Mesenchymal stem cell (in vitro differentiated cells and primary cell): ENCODE measurements at regions not wholly inside any gene's neighbourhood (a gene's known extent, or its start where the extent isn't known, plus 50 kb on each side); places are given as distances from the start of the nearest gene placed in this dataset.

Experiments used
- DNase-seq: peaks from one replicate; pipeline ENCODE4 v3.0.0-alpha.2; 2013
- H2AFZ ChIP-seq: one replicate; pipeline ENCODE4 v1.6.1; 2013; ENCODE audit warnings: low read depth, mild to moderate bottlenecking, control low read depth, inconsistent platforms, low read length, moderate library complexity
- H2AK5ac ChIP-seq: 2 replicates; pipeline ENCODE4 v1.6.1; 2013; ENCODE audit warnings: low read length, moderate library complexity, mild to moderate bottlenecking, inconsistent platforms; ENCODE audit not compliant: severe bottlenecking
- H2BK120ac ChIP-seq: one replicate; pipeline ENCODE4 v1.6.1; 2013; ENCODE audit warnings: low read depth, mild to moderate bottlenecking, inconsistent platforms, low read length, moderate library complexity
- H2BK12ac ChIP-seq, 2 experiments: one replicate each; pipeline ENCODE4 v1.6.1; 2013; ENCODE audit warnings: inconsistent platforms in 2 of 2, low read length in 2 of 2, mild to moderate bottlenecking in 2 of 2, moderate library complexity in 2 of 2, control low read depth in 1 of 2
- H2BK15ac ChIP-seq: one replicate; pipeline ENCODE4 v1.6.1; 2013; ENCODE audit warnings: mild to moderate bottlenecking, low read depth, inconsistent platforms; ENCODE audit not compliant: poor library complexity, severe bottlenecking
- H2BK5ac ChIP-seq: 2 replicates; pipeline ENCODE4 v1.6.1; 2013; ENCODE audit warnings: low read depth, mild to moderate bottlenecking, low read length, control low read depth, inconsistent platforms; ENCODE audit not compliant: poor library complexity, severe bottlenecking
- H3K14ac ChIP-seq, 2 experiments: one replicate each; pipeline ENCODE4 v1.6.1; 2013; ENCODE audit warnings: inconsistent platforms in 2 of 2, low read length in 2 of 2, control low read depth in 1 of 2, mild to moderate bottlenecking in 1 of 2, moderate library complexity in 1 of 2
- H3K18ac ChIP-seq, 2 experiments: one replicate each; pipeline ENCODE4 v1.6.1; 2013; ENCODE audit warnings: inconsistent platforms in 2 of 2, low read length in 2 of 2, control low read depth in 1 of 2, low read depth in 1 of 2, mild to moderate bottlenecking in 1 of 2
- H3K23ac ChIP-seq, 2 experiments: one replicate each; pipeline ENCODE4 v1.6.1; 2013; ENCODE audit warnings: inconsistent platforms in 2 of 2, low read length in 2 of 2, mild to moderate bottlenecking in 2 of 2, moderate library complexity in 2 of 2, control low read depth in 1 of 2
- H3K27ac ChIP-seq: 2 replicates; pipeline ENCODE4 v1.5.1; 2013; ENCODE audit warnings: mild to moderate bottlenecking, moderate library complexity, low read length, control low read depth, inconsistent platforms; ENCODE audit not compliant: poor library complexity, severe bottlenecking
- H3K27me3 ChIP-seq, 2 experiments: 2 replicates each; pipeline versions ENCODE4 v1.6.1 to v1.7.0; 2013; ENCODE audit warnings: low read length in 2 of 2, mild to moderate bottlenecking in 2 of 2, moderate library complexity in 2 of 2, control low read depth in 1 of 2, inconsistent platforms in 1 of 2; ENCODE audit not compliant: control insufficient read depth in 1 of 2, insufficient read depth in 1 of 2
- H3K36me3 ChIP-seq, 2 experiments: 2 replicates each; pipeline versions ENCODE4 v1.6.1 to v1.7.0; 2013; ENCODE audit warnings: low read length in 2 of 2, control low read depth in 1 of 2, inconsistent platforms in 1 of 2, low read depth in 1 of 2, mild to moderate bottlenecking in 1 of 2; ENCODE audit not compliant: insufficient read depth in 2 of 2, control insufficient read depth in 1 of 2
- H3K4ac ChIP-seq, 2 experiments: one replicate each; pipeline ENCODE4 v1.6.1; 2013; ENCODE audit warnings: inconsistent platforms in 2 of 2, low read length in 2 of 2, mild to moderate bottlenecking in 2 of 2, moderate library complexity in 2 of 2, control low read depth in 1 of 2, low read depth in 1 of 2
- H3K4me1 ChIP-seq: 2 replicates; pipeline ENCODE4 v1.6.1; 2013; ENCODE audit warnings: low read depth, low read length, control low read depth; ENCODE audit not compliant: control insufficient read depth, insufficient read depth
- H3K4me2 ChIP-seq: 2 replicates; pipeline ENCODE4 v1.6.1; 2013; ENCODE audit warnings: low read length, mild to moderate bottlenecking, inconsistent platforms; ENCODE audit not compliant: poor library complexity, severe bottlenecking
- H3K4me3 ChIP-seq, 2 experiments: 2 replicates each; pipeline versions ENCODE4 v1.5.1 to v1.7.0; 2013; ENCODE audit warnings: low read length in 2 of 2, mild to moderate bottlenecking in 2 of 2, control low read depth in 1 of 2, low read depth in 1 of 2; ENCODE audit not compliant: insufficient read depth in 1 of 2
- H3K79me1 ChIP-seq: replicated peaks from 2 replicates; pipeline ENCODE4 v1.6.1; 2013; ENCODE audit warnings: mild to moderate bottlenecking, control low read depth, low read length, inconsistent platforms; ENCODE audit not compliant: poor library complexity, severe bottlenecking
- H3K9ac ChIP-seq: 2 replicates; pipeline ENCODE4 v1.7.0; 2013; ENCODE audit warnings: mild to moderate bottlenecking, low read length, moderate library complexity
- H3K9me3 ChIP-seq: 2 replicates; pipeline ENCODE4 v1.7.0; 2013; ENCODE audit warnings: mild to moderate bottlenecking, low read length; ENCODE audit not compliant: control insufficient read depth
- H4K8ac ChIP-seq: one replicate; pipeline ENCODE4 v1.6.1; 2013; ENCODE audit warnings: inconsistent platforms, mild to moderate bottlenecking, low read length, moderate library complexity
- H4K91ac ChIP-seq: one replicate; pipeline ENCODE4 v1.6.1; 2013; ENCODE audit warnings: mild to moderate bottlenecking, low read length, inconsistent platforms
- WGBS: methylation state at CpG from one replicate; pipeline ENCODE4 v1.1.7; 2013; ENCODE audit warnings: mixed read lengths; 5-methylcytosine and 5-hydroxymethylcytosine counted together

GRCh38 chrX:20653070-20653469 lies 386.4 kb upstream of the RPS6KA3 start:
- Histone ChIP-seq H3K14ac (no peak overlapping the region), H2AK5ac (no peak overlapping the region), H3K27me3 (no peaks in the 10 kb centered on the region), H2BK120ac (no peak overlapping the region), H3K27ac (no peak overlapping the region), H3K23ac (no peak overlapping the region), H3K79me1 (no peaks in the 10 kb centered on the region), H2AFZ (no peak overlapping the region), H3K4me3 (no peak overlapping the region), H4K8ac (no peak overlapping the region), H3K4me2 (no peak overlapping the region), H3K4me1 (no peaks in the 10 kb centered on the region), H3K9ac (no peak overlapping the region), H2BK15ac (no peak overlapping the region), H4K91ac (no peak overlapping the region), H3K9me3 (peaks cover 16% of the 10 kb centered on the region), H2BK5ac (no peak overlapping the region), H3K4ac (no peak overlapping the region), H2BK12ac (no peak overlapping the region), H3K36me3 (no peaks in the 10 kb centered on the region), H3K18ac (no peak overlapping the region)
- no peak for DNase-seq

GRCh38 chrX:20641954-20642353 lies 375.2 kb upstream of the RPS6KA3 start:
- no peaks in the 10 kb centered on the region for H3K79me1 ChIP-seq

GRCh38 chrX:20639115-20639514 lies 372.4 kb upstream of the RPS6KA3 start:
- no peak overlapping the region for H3K18ac ChIP-seq
- H3K36me3 ChIP-seq: no peaks in the 10 kb centered on the region
- H3K4ac ChIP-seq: no peak overlapping the region
- H3K23ac ChIP-seq: no peak overlapping the region
- peak overlapping the region; percentile 10 for H2AK5ac ChIP-seq
- H2BK120ac ChIP-seq: no peak overlapping the region
- no peak overlapping the region for H2BK5ac ChIP-seq
- 23% methylated on average over 2 of the region's 2 CpGs for WGBS
- no peaks in the 10 kb centered on the region for H3K79me1 ChIP-seq
- H3K4me2 ChIP-seq: no peak overlapping the region
- H4K8ac ChIP-seq: no peak overlapping the region
- no peak overlapping the region for H4K91ac ChIP-seq
- H3K4me1 ChIP-seq: no peaks in the 10 kb centered on the region
- no peak overlapping the region for H3K27ac ChIP-seq
- no peaks in the 10 kb centered on the region for H3K27me3 ChIP-seq
- no peak overlapping the region for H3K9ac ChIP-seq
- no peak overlapping the region for H3K14ac ChIP-seq
- H2BK12ac ChIP-seq: no peak overlapping the region
- no peak for DNase-seq
- no peak overlapping the region for H3K4me3 ChIP-seq
- no peak overlapping the region for H2AFZ ChIP-seq
- no peak overlapping the region for H2BK15ac ChIP-seq
- H3K9me3 ChIP-seq: no peaks in the 10 kb centered on the region

More at GRCh38 chrX:20641954-20642353, 375.2 kb upstream of the RPS6KA3 start:
- Histone ChIP-seq H3K9ac (no peak overlapping the region), H4K8ac (no peak overlapping the region), H3K9me3 (no peaks in the 10 kb centered on the region), H4K91ac (no peak overlapping the region), H3K27me3 (no peaks in the 10 kb centered on the region), H3K14ac (no peak overlapping the region), H3K18ac (no peak overlapping the region), H2AFZ (no peak overlapping the region), H3K4me3 (no peak overlapping the region), H2BK15ac (no peak overlapping the region), H3K36me3 (no peaks in the 10 kb centered on the region), H2BK120ac (no peak overlapping the region), H3K4me2 (no peak overlapping the region), H3K23ac (no peak overlapping the region), H2BK5ac (no peak overlapping the region), H3K27ac (no peak overlapping the region), H2BK12ac (no peak overlapping the region), H3K4ac (no peak overlapping the region), H3K4me1 (no peaks in the 10 kb centered on the region), H2AK5ac (no peak overlapping the region)
- WGBS: 11% methylated on average over 1 of the region's 1 CpG
- DNase-seq: no peak

- Histone ChIP-seq H3K4me3 (no peak overlapping the region), H2AFZ (no peak overlapping the region), H3K4me1 (no peaks in the 10 kb centered on the region), H3K9ac (no peak overlapping the region), H3K18ac (no peak overlapping the region), H3K79me1 (no peaks in the 10 kb centered on the region), H2BK120ac (no peak overlapping the region), H3K4me2 (no peak overlapping the region), H4K91ac (no peak overlapping the region), H2BK12ac (no peak overlapping the region), H4K8ac (no peak overlapping the region), H3K27ac (peak overlapping the region; percentile 92), H3K9me3 (no peaks in the 10 kb centered on the region), H3K27me3 (no peaks in the 10 kb centered on the region), H3K4ac (no peak overlapping the region), H2BK5ac (no peak overlapping the region), H2AK5ac (no peak overlapping the region), H3K14ac (no peak overlapping the region), H2BK15ac (no peak overlapping the region), H3K36me3 (no peaks in the 10 kb centered on the region), H3K23ac (no peak overlapping the region)
- no peak for DNase-seq
- 85% methylated on average over 2 of the region's 2 CpGs for WGBS
Measured at GRCh38 chrX:20637351-20637750, 370.6 kb upstream of the RPS6KA3 start.
